GM23248 (cell line): ENCODE measurements at regions not wholly inside any gene's neighbourhood (a gene's known extent, or its start where the extent isn't known, plus 50 kb on each side); places are given as distances from the start of the nearest gene placed in this dataset.

Experiments
- EZH2 ChIP-seq: fragments of 200-600 bp; sonication (generic); IDR thresholded peaks from 2 replicates; pipeline ENCODE4 v1.6.1; 2018; ENCODE audit warnings: antibody characterized with exemption, mild to moderate bottlenecking; ENCODE audit not compliant: insufficient read depth, poor library complexity, severe bottlenecking
- EZH2phosphoT487 ChIP-seq: fragments of 200-600 bp; sonication (generic); IDR thresholded peaks from 2 replicates; pipeline ENCODE4 v1.6.1; 2018; ENCODE audit warnings: antibody characterized with exemption, moderate library complexity, mild to moderate bottlenecking, low read depth; ENCODE audit not compliant: insufficient read depth

- no peak for TF ChIP-seq EZH2
- TF ChIP-seq EZH2phosphoT487 = no peak
These were observed 599.8 kb downstream of the COL12A1 start for GRCh38 chr6:74605922-74606581.
